SU-DHL-6 (cell line): ENCODE measurements at regions not wholly inside any gene's neighbourhood (a gene's known extent, or its start where the extent isn't known, plus 50 kb on each side); places are given as distances from the start of the nearest gene placed in this dataset.

Experiments used
- EZH2phosphoT487 ChIP-seq: fragments of 200-600 bp; sonication (generic), shearing (Covaris generic); conservative IDR thresholded peaks from 2 replicates; pipeline ENCODE4 v1.6.1; 2018; ENCODE audit warnings: mild to moderate bottlenecking, antibody characterized with exemption, low read length, moderate library complexity, mixed read lengths
- TF ChIP-seq, protein P1 (sequence below): fragments of 200-600 bp; sonication (generic); IDR thresholded peaks from one replicate; pipeline ENCODE4 v1.5.1; 2017; ENCODE audit warnings: antibody characterized with exemption, mild to moderate bottlenecking, low read length, moderate library complexity; ENCODE audit not compliant: insufficient read depth, poor library complexity, severe bottlenecking

- TF ChIP-seq, protein P1, sequence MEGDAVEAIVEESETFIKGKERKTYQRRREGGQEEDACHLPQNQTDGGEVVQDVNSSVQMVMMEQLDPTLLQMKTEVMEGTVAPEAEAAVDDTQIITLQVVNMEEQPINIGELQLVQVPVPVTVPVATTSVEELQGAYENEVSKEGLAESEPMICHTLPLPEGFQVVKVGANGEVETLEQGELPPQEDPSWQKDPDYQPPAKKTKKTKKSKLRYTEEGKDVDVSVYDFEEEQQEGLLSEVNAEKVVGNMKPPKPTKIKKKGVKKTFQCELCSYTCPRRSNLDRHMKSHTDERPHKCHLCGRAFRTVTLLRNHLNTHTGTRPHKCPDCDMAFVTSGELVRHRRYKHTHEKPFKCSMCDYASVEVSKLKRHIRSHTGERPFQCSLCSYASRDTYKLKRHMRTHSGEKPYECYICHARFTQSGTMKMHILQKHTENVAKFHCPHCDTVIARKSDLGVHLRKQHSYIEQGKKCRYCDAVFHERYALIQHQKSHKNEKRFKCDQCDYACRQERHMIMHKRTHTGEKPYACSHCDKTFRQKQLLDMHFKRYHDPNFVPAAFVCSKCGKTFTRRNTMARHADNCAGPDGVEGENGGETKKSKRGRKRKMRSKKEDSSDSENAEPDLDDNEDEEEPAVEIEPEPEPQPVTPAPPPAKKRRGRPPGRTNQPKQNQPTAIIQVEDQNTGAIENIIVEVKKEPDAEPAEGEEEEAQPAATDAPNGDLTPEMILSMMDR = no peak
- no peak for TF ChIP-seq EZH2phosphoT487
Observed at GRCh38 chr1:233500106-233500505, 113.8 kb upstream of the KCNK1 start.
